PC-3 (cell line): ENCODE measurements at regions not wholly inside any gene's neighbourhood (a gene's known extent, or its start where the extent isn't known, plus 50 kb on each side); places are given as distances from the start of the nearest gene placed in this dataset.

Experiments
- ATAC-seq: fragments of 200-7000 bp; cut with Tn5 transposase; 2 replicates; pipeline ENCODE4 v1.9.1; 2020; ENCODE audit warnings: mild to moderate bottlenecking, moderate library complexity
- BruUV-seq: library from RNA; stranded (reverse); fragments of 400-500 nt; replicated peaks from 2 replicates; lab custom pipeline; 2021; lab: Mats Ljungman, UMichigan
- CTCF ChIA-PET: fragments of 300-600 bp; sonication (Branson Sonifier 250); formaldehyde crosslinking; loops from one replicate; lab custom pipeline; 2022; ENCODE audit warnings: antibody characterized with exemption; lab: Charles Lee
- POLR2A ChIA-PET: fragments of 300-600 bp; sonication (Branson Sonifier 250); formaldehyde crosslinking; loops from one replicate; lab custom pipeline; 2022; ENCODE audit warnings: antibody characterized with exemption; ENCODE audit not compliant: unreplicated experiment; lab: Charles Lee
- DNase-seq: peaks from one replicate; pipeline ENCODE4 v3.0.0-alpha.2; 2015
- H2AFZ ChIP-seq: fragments of 300-600 bp; sonication (generic); 2 replicates; pipeline ENCODE4 v1.6.0; 2016; ENCODE audit warnings: antibody characterized with exemption, low read length
- H3F3A ChIP-seq: fragments of 300-600 bp; sonication (generic); one replicate; pipeline ENCODE4 v1.6.0; 2017; ENCODE audit warnings: antibody characterized with exemption, low read length, control low read depth, mild to moderate bottlenecking; ENCODE audit not compliant: unreplicated experiment
- H3K27ac ChIP-seq: fragments of 300-600 bp; sonication (generic); 2 replicates; pipeline ENCODE4 v1.5.1; 2016; ENCODE audit warnings: mild to moderate bottlenecking, low read length
- H3K27me3 ChIP-seq: fragments of 300-600 bp; sonication (generic); 2 replicates; pipeline ENCODE4 v1.6.1; 2016; ENCODE audit warnings: low read length, mixed read lengths
- H3K36me3 ChIP-seq: fragments of 300-600 bp; sonication (generic); 2 replicates; pipeline ENCODE4 v1.6.1; 2016; ENCODE audit warnings: low read depth, mixed run types, low read length, mixed read lengths
- H3K4me1 ChIP-seq: fragments of 300-600 bp; sonication (generic); 2 replicates; pipeline ENCODE4 v1.5.1; 2016; ENCODE audit warnings: low read length; ENCODE audit not compliant: insufficient read depth
- H3K4me2 ChIP-seq: fragments of 300-600 bp; sonication (generic); 2 replicates; pipeline ENCODE4 v1.6.0; 2016; ENCODE audit warnings: low read length
- H3K4me3 ChIP-seq: fragments of 300-600 bp; sonication (generic); 2 replicates; pipeline ENCODE4 v1.5.1; 2016; ENCODE audit warnings: mild to moderate bottlenecking, low read length, mixed read lengths
- H3K79me2 ChIP-seq: fragments of 300-600 bp; sonication (generic); 2 replicates; pipeline ENCODE4 v1.6.1; 2017; ENCODE audit warnings: low read length, mixed read lengths
- H3K9ac ChIP-seq: fragments of 300-600 bp; sonication (generic); 2 replicates; pipeline ENCODE4 v1.6.0; 2016; ENCODE audit warnings: mild to moderate bottlenecking, low read length
- H3K9me2 ChIP-seq: fragments of 300-600 bp; sonication (generic); replicated peaks from 2 replicates; pipeline ENCODE4 v1.6.1; 2016; ENCODE audit warnings: mixed run types, low read length, mixed read lengths
- H3K9me3 ChIP-seq: fragments of 300-600 bp; sonication (generic); 2 replicates; pipeline ENCODE4 v1.6.1; 2016; ENCODE audit warnings: low read length, mixed read lengths
- H4K20me1 ChIP-seq: fragments of 300-600 bp; sonication (generic); 2 replicates; pipeline ENCODE4 v1.6.1; 2016; ENCODE audit warnings: low read length, mixed read lengths
- EZH2 ChIP-seq: fragments of 300-600 bp; sonication (generic); IDR thresholded peaks from one replicate; pipeline ENCODE4 v1.6.1; 2017; ENCODE audit warnings: antibody characterized with exemption, mild to moderate bottlenecking, low read length; ENCODE audit not compliant: unreplicated experiment
- EZH2phosphoT487 ChIP-seq: fragments of 300-600 bp; sonication (generic); IDR thresholded peaks from 2 replicates; pipeline ENCODE4 v1.6.1; 2018; ENCODE audit warnings: mild to moderate bottlenecking, antibody characterized with exemption, low read length, borderline replicate concordance
- intact Hi-C: fragments of 100-400 bp; cut with micrococcal nuclease; formaldehyde crosslinking; loops from 2 replicates; pipeline ENCODE4 v1.9.0; 2023
- TF ChIP-seq, protein P1 (sequence below): fragments of 300-600 bp; sonication (generic); conservative IDR thresholded peaks from 2 replicates; pipeline ENCODE4 v1.5.1; 2017; ENCODE audit warnings: antibody characterized with exemption, low read depth, mild to moderate bottlenecking, low read length

DNA sequence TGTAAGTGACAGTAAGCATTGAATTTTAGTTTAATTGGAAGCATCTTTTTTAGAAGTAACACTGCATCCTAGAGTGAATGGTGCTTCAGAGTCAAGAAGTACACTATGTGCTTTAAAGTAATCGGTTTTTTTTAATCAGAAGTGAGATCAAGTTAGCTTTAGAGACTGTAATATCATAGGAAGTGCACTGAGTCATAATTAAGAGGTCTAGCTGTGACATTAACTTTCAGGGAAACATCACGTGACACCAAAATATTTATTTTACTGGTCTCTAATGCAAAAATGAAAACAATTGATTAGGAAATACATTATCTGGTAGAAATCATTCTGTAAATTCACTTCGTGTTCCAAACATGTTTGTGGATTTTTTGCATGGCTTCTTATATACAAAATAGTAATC lies 55.3 kb upstream of the KYNU start:
- ChIA-PET CTCF (no interaction called here), POLR2A (no interaction called here)
- Histone ChIP-seq H4K20me1 (no peaks in the 10 kb centered on the region), H3F3A (no peaks in the 10 kb centered on the region), H2AFZ (no peak overlapping the region), H3K36me3 (no peaks in the 10 kb centered on the region), H3K9me3 (no peaks in the 10 kb centered on the region), H3K27me3 (no peaks in the 10 kb centered on the region), H3K4me2 (no peak overlapping the region), H3K4me3 (no peak overlapping the region), H3K4me1 (no peaks in the 10 kb centered on the region; the same call in 1 of the 2 replicates), H3K9ac (no peak overlapping the region), H3K27ac (no peak overlapping the region), H3K79me2 (no peaks in the 10 kb centered on the region), H3K9me2 (no peaks in the 10 kb centered on the region)
- ATAC-seq = no peak
- BruUV-seq = no TSS peak
- DNase-seq = no peak
- intact Hi-C loops = no loop called here
- TF ChIP-seq EZH2phosphoT487 = no peak
- TF ChIP-seq EZH2 = no peak
- TF ChIP-seq, protein P1, sequence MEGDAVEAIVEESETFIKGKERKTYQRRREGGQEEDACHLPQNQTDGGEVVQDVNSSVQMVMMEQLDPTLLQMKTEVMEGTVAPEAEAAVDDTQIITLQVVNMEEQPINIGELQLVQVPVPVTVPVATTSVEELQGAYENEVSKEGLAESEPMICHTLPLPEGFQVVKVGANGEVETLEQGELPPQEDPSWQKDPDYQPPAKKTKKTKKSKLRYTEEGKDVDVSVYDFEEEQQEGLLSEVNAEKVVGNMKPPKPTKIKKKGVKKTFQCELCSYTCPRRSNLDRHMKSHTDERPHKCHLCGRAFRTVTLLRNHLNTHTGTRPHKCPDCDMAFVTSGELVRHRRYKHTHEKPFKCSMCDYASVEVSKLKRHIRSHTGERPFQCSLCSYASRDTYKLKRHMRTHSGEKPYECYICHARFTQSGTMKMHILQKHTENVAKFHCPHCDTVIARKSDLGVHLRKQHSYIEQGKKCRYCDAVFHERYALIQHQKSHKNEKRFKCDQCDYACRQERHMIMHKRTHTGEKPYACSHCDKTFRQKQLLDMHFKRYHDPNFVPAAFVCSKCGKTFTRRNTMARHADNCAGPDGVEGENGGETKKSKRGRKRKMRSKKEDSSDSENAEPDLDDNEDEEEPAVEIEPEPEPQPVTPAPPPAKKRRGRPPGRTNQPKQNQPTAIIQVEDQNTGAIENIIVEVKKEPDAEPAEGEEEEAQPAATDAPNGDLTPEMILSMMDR = no peak

DNA sequence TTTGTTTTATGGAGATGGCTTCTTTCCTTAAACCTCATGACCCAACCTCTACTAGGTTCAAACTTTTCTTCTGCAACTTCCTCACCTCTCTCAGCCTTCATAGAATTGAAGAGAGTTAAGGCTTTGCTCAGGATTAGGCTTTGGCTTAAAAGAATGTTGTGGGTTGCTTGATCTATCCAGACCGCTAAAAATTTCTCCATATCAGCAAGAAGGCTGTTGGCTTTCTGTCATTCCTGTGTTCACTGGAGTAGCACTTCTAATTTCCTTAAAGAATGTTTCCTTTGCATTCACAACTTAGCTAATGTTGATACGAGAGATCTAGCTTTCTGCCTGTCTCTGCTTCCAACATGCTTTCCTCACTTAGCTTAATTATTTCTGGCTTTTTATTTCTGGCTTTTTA lies 58.1 kb upstream of the KYNU start:
- Histone ChIP-seq H3K9me3 (no peaks in the 10 kb centered on the region), H3K9me2 (no peaks in the 10 kb centered on the region), H3K4me3 (no peak overlapping the region), H3F3A (no peaks in the 10 kb centered on the region), H3K79me2 (no peaks in the 10 kb centered on the region), H3K36me3 (no peaks in the 10 kb centered on the region), H3K4me2 (no peak overlapping the region), H3K4me1 (no peaks in the 10 kb centered on the region), H3K9ac (no peak overlapping the region), H4K20me1 (no peaks in the 10 kb centered on the region), H2AFZ (no peak overlapping the region), H3K27ac (no peak overlapping the region), H3K27me3 (no peaks in the 10 kb centered on the region)
- intact Hi-C loops = no loop called here
- ChIA-PET CTCF (no interaction called here), POLR2A (no interaction called here)
- ATAC-seq = no peak
- no peak for DNase-seq
- BruUV-seq = no TSS peak
- no peak for TF ChIP-seq EZH2
- TF ChIP-seq, protein P1 = no peak
- TF ChIP-seq EZH2phosphoT487 = no peak

DNA sequence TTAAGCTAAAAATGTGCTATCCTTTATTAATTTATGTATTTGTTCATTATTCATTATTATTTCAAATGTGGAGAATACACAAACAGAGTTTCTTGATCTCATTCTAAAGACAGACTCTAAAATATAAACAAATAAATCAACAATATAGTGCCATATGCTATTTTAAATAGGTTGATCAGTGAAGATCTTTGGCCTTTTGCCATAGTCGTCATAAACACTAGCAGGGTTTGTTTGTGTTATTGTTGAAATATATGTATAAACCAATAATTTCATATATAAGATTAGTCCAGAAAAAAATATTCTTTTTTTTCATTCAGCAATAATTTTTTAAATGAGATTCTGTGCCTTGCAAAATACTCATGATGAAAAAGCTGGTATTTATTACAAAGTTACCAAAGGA lies 62.1 kb upstream of the KYNU start:
- Histone ChIP-seq H3K9me3 (no peaks in the 10 kb centered on the region), H3K4me2 (no peak overlapping the region), H3K9me2 (no peaks in the 10 kb centered on the region), H3K27ac (no peak overlapping the region), H3F3A (no peaks in the 10 kb centered on the region), H3K27me3 (no peaks in the 10 kb centered on the region), H3K4me1 (no peaks in the 10 kb centered on the region), H3K4me3 (no peak overlapping the region), H3K36me3 (no peaks in the 10 kb centered on the region), H3K79me2 (no peaks in the 10 kb centered on the region), H3K9ac (no peak overlapping the region), H4K20me1 (no peaks in the 10 kb centered on the region), H2AFZ (no peak overlapping the region)
- intact Hi-C loops = no loop called here
- no TSS peak for BruUV-seq
- no peak for TF ChIP-seq EZH2phosphoT487
- no peak for ATAC-seq
- POLR2A ChIA-PET = no interaction called here
- no peak for DNase-seq
- CTCF ChIA-PET = no interaction called here
